ENCODE measurements at regions not wholly inside any gene's neighbourhood (a gene's known extent, or its start where the extent isn't known, plus 50 kb on each side); places are given as distances from the start of the nearest gene placed in this dataset.

DNA sequence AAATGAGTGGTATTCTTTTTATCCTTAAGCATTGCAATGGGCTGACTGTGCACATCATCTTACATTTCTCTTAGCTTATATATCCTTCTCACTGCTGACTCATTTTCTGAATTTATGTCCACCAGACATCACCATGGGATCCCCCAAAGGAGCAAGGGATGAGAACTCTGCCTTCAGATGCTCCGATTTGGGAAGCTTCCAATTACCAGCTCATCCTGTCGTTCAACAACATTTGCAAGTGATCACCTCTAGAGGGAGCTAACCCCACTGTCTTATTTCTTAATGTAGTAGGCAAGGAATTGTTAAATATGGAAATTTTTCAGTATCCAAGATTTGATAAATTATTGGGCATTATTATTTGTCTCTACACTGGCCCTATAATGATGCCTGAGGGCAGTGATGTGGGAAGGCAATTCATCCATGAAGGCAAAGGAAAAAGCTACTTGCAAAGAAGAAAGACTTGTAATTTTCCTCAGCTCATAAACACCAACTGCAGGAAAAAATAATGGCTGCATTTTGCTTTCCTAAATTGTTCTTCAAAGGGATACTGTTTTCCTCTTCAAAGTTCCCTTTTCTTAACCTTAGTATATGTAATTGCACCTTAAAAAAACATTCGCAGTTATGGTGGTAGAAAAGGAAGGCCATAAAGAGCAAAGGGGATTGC, 102.4 kb upstream of the FSHB start:
- no peak overlapping the region for H3K4me3 ChIP-seq (ENCODE audit: low read depth, low read length)
- TF ChIP-seq, protein P1, sequence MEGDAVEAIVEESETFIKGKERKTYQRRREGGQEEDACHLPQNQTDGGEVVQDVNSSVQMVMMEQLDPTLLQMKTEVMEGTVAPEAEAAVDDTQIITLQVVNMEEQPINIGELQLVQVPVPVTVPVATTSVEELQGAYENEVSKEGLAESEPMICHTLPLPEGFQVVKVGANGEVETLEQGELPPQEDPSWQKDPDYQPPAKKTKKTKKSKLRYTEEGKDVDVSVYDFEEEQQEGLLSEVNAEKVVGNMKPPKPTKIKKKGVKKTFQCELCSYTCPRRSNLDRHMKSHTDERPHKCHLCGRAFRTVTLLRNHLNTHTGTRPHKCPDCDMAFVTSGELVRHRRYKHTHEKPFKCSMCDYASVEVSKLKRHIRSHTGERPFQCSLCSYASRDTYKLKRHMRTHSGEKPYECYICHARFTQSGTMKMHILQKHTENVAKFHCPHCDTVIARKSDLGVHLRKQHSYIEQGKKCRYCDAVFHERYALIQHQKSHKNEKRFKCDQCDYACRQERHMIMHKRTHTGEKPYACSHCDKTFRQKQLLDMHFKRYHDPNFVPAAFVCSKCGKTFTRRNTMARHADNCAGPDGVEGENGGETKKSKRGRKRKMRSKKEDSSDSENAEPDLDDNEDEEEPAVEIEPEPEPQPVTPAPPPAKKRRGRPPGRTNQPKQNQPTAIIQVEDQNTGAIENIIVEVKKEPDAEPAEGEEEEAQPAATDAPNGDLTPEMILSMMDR (IDR thresholded peaks at IDR 0.05; ENCODE audit: borderline replicate concordance, insufficient read depth, low read depth, low read length): peak; percentile 60; the same call in 1 of the 2 replicates

DNA sequence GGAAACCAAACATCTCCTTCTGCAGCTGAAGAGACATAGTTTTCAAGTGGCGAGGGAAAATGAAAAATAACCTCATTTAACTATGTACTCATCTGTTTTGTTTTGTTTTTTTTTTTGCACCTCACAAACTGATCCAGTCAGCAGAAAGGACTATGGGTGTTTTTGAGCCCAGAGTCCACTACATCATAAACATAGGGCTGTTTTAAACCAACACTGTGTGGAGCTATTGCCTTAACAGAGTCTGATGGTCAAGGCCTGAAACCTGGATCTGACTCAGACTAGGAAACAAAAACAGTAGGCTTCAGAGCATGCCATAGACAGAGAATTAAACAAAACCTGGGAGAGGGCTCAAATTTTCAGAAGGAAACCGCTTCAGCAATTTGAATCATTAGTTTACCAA, 99.3 kb upstream of the FSHB start:
- H3K4me3 ChIP-seq (ENCODE audit: low read depth, low read length): no peak overlapping the region
- TF ChIP-seq, protein P1 (IDR thresholded peaks at IDR 0.05; ENCODE audit: borderline replicate concordance, insufficient read depth, low read depth, low read length): no peak

DNA sequence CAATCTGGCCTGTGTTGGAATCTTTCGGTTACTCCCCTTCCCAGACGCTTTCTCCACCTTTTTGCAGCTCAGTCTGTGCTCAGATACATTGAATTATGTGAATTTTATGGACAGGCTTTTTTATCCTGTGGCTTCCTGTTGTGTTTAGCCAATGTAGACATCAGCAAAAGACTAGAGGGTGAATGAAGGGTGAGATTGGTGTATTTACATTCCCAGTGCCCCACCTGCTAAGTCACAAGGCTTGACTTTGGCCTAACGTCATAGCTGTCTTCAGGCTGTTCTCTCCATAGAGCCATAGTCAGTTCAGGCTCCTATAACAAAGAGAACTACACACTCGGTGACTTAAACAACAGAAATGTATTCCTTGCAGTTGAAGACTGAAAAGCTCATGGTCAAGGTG, 97.5 kb upstream of the FSHB start:
- no peak overlapping the region for H3K4me3 ChIP-seq (ENCODE audit: low read depth, low read length)
- TF ChIP-seq, protein P1 (IDR thresholded peaks at IDR 0.05; ENCODE audit: borderline replicate concordance, insufficient read depth, low read depth, low read length): no peak

DNA sequence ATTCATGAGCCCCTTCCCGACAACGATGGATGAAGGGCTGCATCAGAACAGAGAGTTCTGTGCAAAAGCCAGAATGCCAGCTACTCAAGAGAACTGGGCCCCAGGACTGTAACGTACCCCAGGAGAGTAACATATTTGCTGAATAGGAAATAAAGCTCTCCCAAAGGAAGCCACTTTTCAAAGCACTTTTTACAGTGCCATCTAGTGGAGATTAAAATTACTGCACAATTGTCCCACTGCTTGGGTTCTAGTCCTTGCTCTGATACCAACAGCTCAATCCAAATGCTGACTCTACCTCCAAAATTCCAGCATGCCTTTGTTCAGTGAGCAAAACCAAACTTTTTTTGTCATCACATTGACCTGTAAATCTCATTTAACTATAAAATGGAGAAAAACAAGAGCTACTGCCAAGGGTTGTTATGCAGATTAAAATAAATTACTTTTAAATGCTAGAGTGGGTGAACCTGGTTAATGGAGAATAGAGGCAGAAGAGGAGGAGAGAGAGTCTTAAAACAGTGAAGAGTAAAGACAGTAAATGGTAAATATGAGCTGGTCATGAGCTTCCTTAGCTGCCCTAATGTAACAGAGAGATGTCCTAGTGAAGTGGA, 87.6 kb upstream of the FSHB start:
- H3K4me3 ChIP-seq (ENCODE audit: low read depth, low read length): no peak overlapping the region
- TF ChIP-seq, protein P1 (IDR thresholded peaks at IDR 0.05; ENCODE audit: borderline replicate concordance, insufficient read depth, low read depth, low read length): peak; percentile 62

DNA sequence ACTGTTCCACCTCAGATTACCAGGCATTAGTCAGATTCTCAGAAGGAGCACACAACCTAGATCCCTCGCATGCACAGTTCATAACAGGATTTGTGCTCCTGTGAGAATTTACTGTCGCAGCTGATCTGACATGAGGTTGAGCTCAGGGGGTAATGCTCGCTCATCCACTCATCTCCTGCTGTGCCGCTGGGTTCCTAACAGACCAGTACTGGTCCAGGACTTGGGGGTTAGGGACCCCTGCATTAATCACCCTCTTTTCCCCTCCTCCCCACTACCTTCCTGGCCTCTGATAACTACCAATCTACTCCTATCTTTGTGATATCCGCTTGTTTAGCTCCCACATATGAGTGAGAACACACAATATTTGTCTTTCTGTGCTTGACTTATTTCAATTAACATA, 83.5 kb upstream of the FSHB start:
- H3K4me3 ChIP-seq (ENCODE audit: low read depth, low read length): no peak overlapping the region
- TF ChIP-seq, protein P1 (IDR thresholded peaks at IDR 0.05; ENCODE audit: borderline replicate concordance, insufficient read depth, low read depth, low read length): no peak

DNA sequence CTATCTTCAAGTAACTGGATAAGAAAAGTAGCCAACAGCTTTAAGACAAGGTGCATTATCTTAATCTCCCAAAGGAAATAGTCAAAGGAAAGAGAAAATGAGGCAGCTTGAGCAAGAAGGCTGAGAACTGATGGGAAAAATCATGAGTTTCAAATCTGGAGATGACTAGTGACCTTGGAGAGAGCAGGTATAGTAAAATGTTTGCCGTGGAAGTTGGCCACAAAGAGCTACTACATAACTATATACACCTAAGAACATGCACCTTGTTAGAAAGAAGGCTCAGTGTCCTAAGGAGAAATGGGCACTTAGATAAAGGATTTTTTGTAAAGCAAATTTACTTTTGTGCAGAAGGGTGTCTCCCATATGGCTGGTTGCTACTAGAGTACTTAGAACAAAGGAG, 80.8 kb upstream of the FSHB start:
- no peak overlapping the region for H3K4me3 ChIP-seq (ENCODE audit: low read depth, low read length)
- TF ChIP-seq, protein P1 (IDR thresholded peaks at IDR 0.05; ENCODE audit: borderline replicate concordance, insufficient read depth, low read depth, low read length): no peak

DNA sequence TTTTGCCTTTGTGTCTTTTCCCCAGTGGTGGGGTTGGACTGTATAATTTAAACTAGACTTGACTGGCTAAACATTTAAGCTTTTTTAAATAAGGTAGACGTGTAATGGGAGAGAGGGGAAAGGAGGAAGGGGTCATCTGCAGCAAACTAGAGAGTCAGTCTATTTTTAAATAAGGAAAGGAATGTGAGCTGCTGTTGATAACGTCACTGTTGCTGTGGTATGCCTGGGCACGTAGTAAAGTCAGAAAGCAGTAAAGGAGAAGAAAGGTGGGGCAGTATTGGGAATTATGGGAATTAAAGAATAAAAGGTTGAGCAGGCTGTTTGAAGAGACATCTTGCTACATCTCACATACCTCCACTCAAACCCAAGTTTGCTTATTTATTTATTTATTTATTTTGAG, 80.4 kb upstream of the FSHB start:
- TF ChIP-seq, protein P1 (IDR thresholded peaks at IDR 0.05; ENCODE audit: borderline replicate concordance, insufficient read depth, low read depth, low read length): no peak
- H3K4me3 ChIP-seq (ENCODE audit: low read depth, low read length): no peak overlapping the region
